ENCODE measurements at regions not wholly inside any gene's neighbourhood (a gene's known extent, or its start where the extent isn't known, plus 50 kb on each side); places are given as distances from the start of the nearest gene placed in this dataset.

GRCh38 chr7:42763137-42763551, 148.7 kb downstream of the C7orf25 start:
- TF ChIP-seq, protein P1, sequence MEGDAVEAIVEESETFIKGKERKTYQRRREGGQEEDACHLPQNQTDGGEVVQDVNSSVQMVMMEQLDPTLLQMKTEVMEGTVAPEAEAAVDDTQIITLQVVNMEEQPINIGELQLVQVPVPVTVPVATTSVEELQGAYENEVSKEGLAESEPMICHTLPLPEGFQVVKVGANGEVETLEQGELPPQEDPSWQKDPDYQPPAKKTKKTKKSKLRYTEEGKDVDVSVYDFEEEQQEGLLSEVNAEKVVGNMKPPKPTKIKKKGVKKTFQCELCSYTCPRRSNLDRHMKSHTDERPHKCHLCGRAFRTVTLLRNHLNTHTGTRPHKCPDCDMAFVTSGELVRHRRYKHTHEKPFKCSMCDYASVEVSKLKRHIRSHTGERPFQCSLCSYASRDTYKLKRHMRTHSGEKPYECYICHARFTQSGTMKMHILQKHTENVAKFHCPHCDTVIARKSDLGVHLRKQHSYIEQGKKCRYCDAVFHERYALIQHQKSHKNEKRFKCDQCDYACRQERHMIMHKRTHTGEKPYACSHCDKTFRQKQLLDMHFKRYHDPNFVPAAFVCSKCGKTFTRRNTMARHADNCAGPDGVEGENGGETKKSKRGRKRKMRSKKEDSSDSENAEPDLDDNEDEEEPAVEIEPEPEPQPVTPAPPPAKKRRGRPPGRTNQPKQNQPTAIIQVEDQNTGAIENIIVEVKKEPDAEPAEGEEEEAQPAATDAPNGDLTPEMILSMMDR (IDR thresholded peaks at IDR 0.05; ENCODE audit: low read depth, low read length), result no peak
- no peak for TF ChIP-seq EZH2phosphoT487 (IDR thresholded peaks at IDR 0.05; ENCODE audit: low read depth)
